ENCODE measurements at regions not wholly inside any gene's neighbourhood (a gene's known extent, or its start where the extent isn't known, plus 50 kb on each side); places are given as distances from the start of the nearest gene placed in this dataset.
"Not testable (repeated sequence)": the region's sequence is repeated elsewhere in the genome, so short reads cannot be mapped to it uniquely, and the experiment has no call there.

DNA sequence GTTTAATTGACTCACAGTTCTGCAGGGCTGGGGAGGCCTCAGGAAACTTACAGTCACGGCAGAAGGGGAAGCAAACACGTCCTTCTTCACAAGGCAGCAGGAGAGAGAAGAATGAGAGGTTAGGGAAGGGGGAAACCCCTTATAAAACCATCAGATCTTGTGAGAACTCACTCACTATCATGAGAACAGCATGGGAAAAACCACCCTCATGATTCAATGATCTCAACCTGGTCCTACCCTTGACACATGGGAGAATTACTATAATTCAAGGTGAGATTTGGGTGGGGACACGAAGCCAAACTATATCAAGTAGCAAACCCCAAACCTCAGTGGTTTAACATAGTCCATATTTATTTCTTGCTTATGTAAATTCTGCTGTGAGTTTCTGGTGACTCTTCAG lies 252.0 kb upstream of the USP25 start:
- not testable (repeated sequence) for TF ChIP-seq CTCF (IDR thresholded peaks at IDR 0.05); ZFX (IDR thresholded peaks at IDR 0.05; ENCODE audit: borderline replicate concordance)
